ENCODE measurements at regions not wholly inside any gene's neighbourhood (a gene's known extent, or its start where the extent isn't known, plus 50 kb on each side); places are given as distances from the start of the nearest gene placed in this dataset.
"Not testable (repeated sequence)": the region's sequence is repeated elsewhere in the genome, so short reads cannot be mapped to it uniquely, and the experiment has no call there.

DNA sequence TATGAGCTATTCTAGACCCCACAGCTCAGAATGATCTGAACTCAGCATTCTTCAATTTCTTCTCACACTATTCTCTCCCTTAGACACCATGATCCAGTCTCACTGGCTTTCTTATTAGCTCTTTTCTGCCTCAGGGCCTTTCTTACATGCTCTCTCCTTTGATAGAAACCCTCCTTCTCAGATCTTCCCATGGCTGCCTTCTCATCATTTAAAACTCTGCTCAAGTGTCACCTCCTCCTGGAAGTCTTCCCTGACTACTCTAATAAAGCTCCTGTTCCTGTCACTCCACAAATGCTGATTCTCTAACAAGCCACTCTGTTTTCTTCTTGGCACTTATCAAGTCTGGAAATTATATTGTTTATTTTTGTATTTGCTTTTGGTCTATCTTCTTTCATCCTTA, 131.1 kb downstream of the HNMT start:
- BruUV-seq (replicated peaks): no TSS peak
- Histone ChIP-seq H3K27ac (ENCODE audit: insufficient read depth, low read depth, low read length) (no peak overlapping the region), H3K9me1 (replicated peaks; ENCODE audit: control insufficient read depth, extremely low read depth, insufficient read depth, low read length) (no peaks in the 10 kb centered on the region), H2AFZ (ENCODE audit: low read depth, low read length) (no peak overlapping the region), H3K4me3 (replicated peaks in 1 of 3; ENCODE audit: insufficient read depth in 1 of 3, low read depth in 1 of 3, low read length in 3 of 3) (no peak overlapping the region), H4K20me1 (replicated peaks; ENCODE audit: control insufficient read depth, extremely low read depth, insufficient read depth, low read length) (no peaks in the 10 kb centered on the region), H3K36me3 (ENCODE audit: control insufficient read depth in 2 of 2, extremely low read depth in 1 of 2, insufficient read depth in 2 of 2, low read length in 2 of 2) (no peaks in the 10 kb centered on the region), H3K27me3 (ENCODE audit: control insufficient read depth in 2 of 2, insufficient read depth in 2 of 2, low read length in 2 of 2) (no peaks in the 10 kb centered on the region), H3K9ac (replicated peaks; ENCODE audit: extremely low read depth, insufficient read depth, low read length) (no peak overlapping the region), H3K4me1 (ENCODE audit: control insufficient read depth, extremely low read depth, insufficient read depth, low read length) (no peaks in the 10 kb centered on the region), H3K79me2 (ENCODE audit: control insufficient read depth, insufficient read depth, low read length) (no peaks in the 10 kb centered on the region), H3K9me3 (replicated peaks; ENCODE audit: control insufficient read depth, insufficient read depth, low read length) (no peaks in the 10 kb centered on the region), H3K4me2 (ENCODE audit: insufficient read depth, low read length) (no peak overlapping the region)
- DNase-seq (ENCODE audit: low read depth, low spot score): no peak
- dilution Hi-C loops (cut with MboI; ENCODE audit: extremely low pct_ligation_motif_present, low sequenced_read_pairs): no loop called here
- POLR2A ChIA-PET: no interaction called here
- CTCF ChIA-PET: interaction anchor here (1.0 to 1.5 kb wide), 5 partner anchors 146 to 732 kb away, joined by 3 to 5 read pairs (median 4); no protein-coding TSS in a partner anchor
- no peak for FAIRE-seq
- TF ChIP-seq EZH2 (IDR thresholded peaks at IDR 0.05; ENCODE audit: borderline replicate concordance, low read depth, low read length, severe bottlenecking): no peak
- no peak for TF ChIP-seq FOS (IDR thresholded peaks at IDR 0.05; ENCODE audit: borderline replicate concordance, insufficient read depth, low read length)
- TF ChIP-seq POLR2A (IDR thresholded peaks at IDR 0.05; ENCODE audit: low read depth, low read length): no peak
- TF ChIP-seq POLR2AphosphoS5 (IDR thresholded peaks at IDR 0.05; ENCODE audit: insufficient read depth, low read depth, low read length): no peak
- intact Hi-C loops (cut with micrococcal nuclease): no loop called here

DNA sequence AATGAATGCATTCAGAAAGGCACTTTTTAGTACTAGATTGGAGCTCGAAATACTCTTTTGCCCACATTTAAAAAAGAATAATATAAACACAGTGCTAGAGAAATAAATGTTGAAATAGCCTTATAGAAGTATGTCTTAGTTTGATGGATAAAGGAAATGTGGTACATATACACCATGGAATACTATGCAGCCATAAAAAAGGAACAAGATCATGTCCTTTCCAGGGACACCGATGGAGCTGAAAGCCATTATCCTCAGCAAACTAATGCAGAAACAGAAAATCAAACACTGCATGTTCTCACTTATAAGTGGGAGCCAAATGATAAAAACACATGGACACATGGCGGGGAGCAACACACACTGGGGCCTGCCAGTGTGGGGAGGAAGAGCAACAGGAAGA, 135.0 kb downstream of the HNMT start:
- H3K9ac ChIP-seq (replicated peaks; ENCODE audit: extremely low read depth, insufficient read depth, low read length); intact Hi-C loops (cut with micrococcal nuclease); H3K4me1 ChIP-seq (ENCODE audit: control insufficient read depth, extremely low read depth, insufficient read depth, low read length); BruUV-seq (replicated peaks); DNase-seq (ENCODE audit: low read depth, low spot score); H3K9me1 ChIP-seq (replicated peaks; ENCODE audit: control insufficient read depth, extremely low read depth, insufficient read depth, low read length); H3K4me2 ChIP-seq (ENCODE audit: insufficient read depth, low read length); H2AFZ ChIP-seq (ENCODE audit: low read depth, low read length); H3K4me3 ChIP-seq (replicated peaks in 1 of 3; ENCODE audit: insufficient read depth in 1 of 3, low read depth in 1 of 3, low read length in 3 of 3); FAIRE-seq; H3K9me3 ChIP-seq (replicated peaks; ENCODE audit: control insufficient read depth, insufficient read depth, low read length); POLR2A ChIA-PET; H3K27me3 ChIP-seq (ENCODE audit: control insufficient read depth in 2 of 2, insufficient read depth in 2 of 2, low read length in 2 of 2); H3K27ac ChIP-seq (ENCODE audit: insufficient read depth, low read depth, low read length); H4K20me1 ChIP-seq (replicated peaks; ENCODE audit: control insufficient read depth, extremely low read depth, insufficient read depth, low read length); H3K79me2 ChIP-seq (ENCODE audit: control insufficient read depth, insufficient read depth, low read length); dilution Hi-C loops (cut with MboI; ENCODE audit: extremely low pct_ligation_motif_present, low sequenced_read_pairs); H3K36me3 ChIP-seq (ENCODE audit: control insufficient read depth in 2 of 2, extremely low read depth in 1 of 2, insufficient read depth in 2 of 2, low read length in 2 of 2): not testable (repeated sequence)
- CTCF ChIA-PET: interaction anchor here (1.0 to 5.4 kb wide), 3 partner anchors 8 to 14 kb away, joined by 3 to 25 read pairs (median 4); no protein-coding TSS in a partner anchor

All from endothelial cell of umbilical vein (primary cell).